ENCODE measurements at regions not wholly inside any gene's neighbourhood (a gene's known extent, or its start where the extent isn't known, plus 50 kb on each side); places are given as distances from the start of the nearest gene placed in this dataset.

GRCh38 chr7:152909683-152910544 is 150.4 kb downstream of the ACTR3B start:
- no peak for TF ChIP-seq CTCF (IDR thresholded peaks at IDR 0.05)
- TF ChIP-seq POLR2A (IDR thresholded peaks at IDR 0.05), result no peak
